ENCODE measurements at regions not wholly inside any gene's neighbourhood (a gene's known extent, or its start where the extent isn't known, plus 50 kb on each side); places are given as distances from the start of the nearest gene placed in this dataset.

DNA sequence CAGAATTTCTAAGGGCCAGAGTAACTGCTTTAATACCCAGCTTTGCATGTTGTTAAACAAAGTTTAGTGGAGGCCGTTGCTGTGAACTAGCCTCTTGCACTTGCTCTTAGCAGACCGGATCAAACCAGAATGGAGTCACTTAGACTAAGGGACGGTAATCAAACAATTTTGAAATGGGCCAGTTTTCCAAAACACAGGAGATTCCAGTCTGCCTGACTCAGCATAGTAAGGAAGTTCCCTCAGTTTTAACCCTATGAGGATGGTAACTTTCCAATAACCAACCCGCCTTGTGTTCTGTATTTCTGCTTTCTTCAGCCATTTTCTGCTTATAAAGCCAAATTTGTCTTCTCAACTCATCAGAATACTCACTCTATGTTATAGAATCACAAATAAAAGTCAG, 77.2 kb upstream of the WDR72 start:
- Histone ChIP-seq H3K27me3 (replicated peaks in 1 of 2; ENCODE audit: control insufficient read depth in 2 of 2, insufficient read depth in 2 of 2, low read length in 1 of 2) (no peaks in the 10 kb centered on the region), H3K9me3 (replicated peaks; ENCODE audit: control insufficient read depth, insufficient read depth, low read length) (no peaks in the 10 kb centered on the region), H3K4me3 (no peak overlapping the region), H3K4me1 (ENCODE audit: control insufficient read depth, insufficient read depth, low read length) (no peaks in the 10 kb centered on the region), H4K20me1 (ENCODE audit: control insufficient read depth, insufficient read depth) (no peaks in the 10 kb centered on the region), H3K9ac (ENCODE audit: control insufficient read depth, insufficient read depth, low read length) (no peak overlapping the region), H3K27ac (ENCODE audit: control insufficient read depth, insufficient read depth) (no peak overlapping the region), H3K4me2 (ENCODE audit: control insufficient read depth, insufficient read depth) (no peak overlapping the region), H2AFZ (ENCODE audit: control insufficient read depth, low read depth, low read length) (no peak overlapping the region), H3K36me3 (ENCODE audit: control insufficient read depth in 2 of 2, insufficient read depth in 2 of 2, low read length in 1 of 2) (no peaks in the 10 kb centered on the region), H3K79me2 (ENCODE audit: control insufficient read depth, insufficient read depth, low read length) (no peaks in the 10 kb centered on the region)
- ChIA-PET SMC1A (ENCODE audit: uncharacterized antibody, unreplicated experiment) (interaction anchor here (0.7 kb wide), 1 partner anchor 1960 kb away, joined by 3 read pairs; no protein-coding TSS in a partner anchor), CTCF (no interaction called here), RAD21 (ENCODE audit: unreplicated experiment) (no interaction called here), POLR2A (no interaction called here)
- 10% methylated on average over 4 of the region's 4 CpGs for WGBS (ENCODE audit: insufficient coverage, insufficient replicate concordance, low lambda C conversion rate, missing lambda C conversion rate)
- ATAC-seq (no peak), DNase-seq (ENCODE audit: low read depth, low spot score) (no peak), FAIRE-seq (no peak)
- intact Hi-C loops (cut with micrococcal nuclease; ENCODE audit: unreplicated experiment) (no loop called here), in situ Hi-C loops (cut with MboI) (no loop called here)
- TF ChIP-seq RUNX3 (IDR thresholded peaks at IDR 0.05; ENCODE audit: low read length) = no peak
- no peak for TF ChIP-seq EZH2 (IDR thresholded peaks at IDR 0.05; ENCODE audit: borderline replicate concordance, control insufficient read depth, low read depth, low read length)
- no peak for TF ChIP-seq ZZZ3 (IDR thresholded peaks at IDR 0.05; ENCODE audit: control insufficient read depth, insufficient read length, low read depth)
- no peak for TF ChIP-seq STAT3 (IDR thresholded peaks at IDR 0.05; ENCODE audit: low read depth, low read length)
- no peak for TF ChIP-seq PAX5 (IDR thresholded peaks at IDR 0.05; ENCODE audit: borderline replicate concordance, low read depth, low read length)
- TF ChIP-seq, protein P1, sequence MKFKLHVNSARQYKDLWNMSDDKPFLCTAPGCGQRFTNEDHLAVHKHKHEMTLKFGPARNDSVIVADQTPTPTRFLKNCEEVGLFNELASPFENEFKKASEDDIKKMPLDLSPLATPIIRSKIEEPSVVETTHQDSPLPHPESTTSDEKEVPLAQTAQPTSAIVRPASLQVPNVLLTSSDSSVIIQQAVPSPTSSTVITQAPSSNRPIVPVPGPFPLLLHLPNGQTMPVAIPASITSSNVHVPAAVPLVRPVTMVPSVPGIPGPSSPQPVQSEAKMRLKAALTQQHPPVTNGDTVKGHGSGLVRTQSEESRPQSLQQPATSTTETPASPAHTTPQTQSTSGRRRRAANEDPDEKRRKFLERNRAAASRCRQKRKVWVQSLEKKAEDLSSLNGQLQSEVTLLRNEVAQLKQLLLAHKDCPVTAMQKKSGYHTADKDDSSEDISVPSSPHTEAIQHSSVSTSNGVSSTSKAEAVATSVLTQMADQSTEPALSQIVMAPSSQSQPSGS (IDR thresholded peaks at IDR 0.05; ENCODE audit: low read length) = no peak
- no TSS peak for BruUV-seq (replicated peaks)

DNA sequence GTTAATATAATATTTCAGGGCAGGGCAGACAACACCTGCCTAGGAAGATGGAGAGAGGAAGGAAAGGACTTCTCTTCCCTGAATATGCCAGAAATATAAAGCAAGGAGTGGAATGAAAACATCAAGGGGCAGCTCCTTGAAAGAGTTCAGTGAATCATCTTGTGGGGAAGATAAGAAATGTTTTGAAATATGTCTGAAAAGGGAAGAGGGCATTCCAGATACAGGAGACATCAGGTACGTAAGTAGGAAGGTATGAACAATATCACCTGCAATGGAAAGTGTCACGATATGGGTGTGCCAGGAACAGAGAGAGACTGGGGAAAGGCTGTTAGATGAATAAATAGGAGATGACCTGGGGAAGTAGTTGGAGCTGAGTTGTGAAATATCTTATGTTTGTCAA, 75.8 kb upstream of the WDR72 start:
- Histone ChIP-seq H3K9me3 (replicated peaks; ENCODE audit: control insufficient read depth, insufficient read depth, low read length) (no peaks in the 10 kb centered on the region), H3K4me2 (ENCODE audit: control insufficient read depth, insufficient read depth) (no peak overlapping the region), H3K27ac (ENCODE audit: control insufficient read depth, insufficient read depth) (no peak overlapping the region), H3K4me3 (no peak overlapping the region), H2AFZ (ENCODE audit: control insufficient read depth, low read depth, low read length) (no peak overlapping the region), H3K79me2 (ENCODE audit: control insufficient read depth, insufficient read depth, low read length) (no peaks in the 10 kb centered on the region), H3K27me3 (replicated peaks in 1 of 2; ENCODE audit: control insufficient read depth in 2 of 2, insufficient read depth in 2 of 2, low read length in 1 of 2) (no peaks in the 10 kb centered on the region), H3K9ac (ENCODE audit: control insufficient read depth, insufficient read depth, low read length) (no peak overlapping the region), H3K4me1 (ENCODE audit: control insufficient read depth, insufficient read depth, low read length) (no peaks in the 10 kb centered on the region), H4K20me1 (ENCODE audit: control insufficient read depth, insufficient read depth) (no peaks in the 10 kb centered on the region), H3K36me3 (ENCODE audit: control insufficient read depth in 2 of 2, insufficient read depth in 2 of 2, low read length in 1 of 2) (no peaks in the 10 kb centered on the region)
- no TSS peak for BruUV-seq (replicated peaks)
- DNase-seq (ENCODE audit: low read depth, low spot score) = no peak
- WGBS (ENCODE audit: insufficient coverage, insufficient replicate concordance, low lambda C conversion rate, missing lambda C conversion rate) = 0% methylated on average over 2 of the region's 2 CpGs
- FAIRE-seq = no peak
- ChIA-PET RAD21 (ENCODE audit: unreplicated experiment) (no interaction called here), CTCF (no interaction called here), POLR2A (no interaction called here), SMC1A (ENCODE audit: uncharacterized antibody, unreplicated experiment) (no interaction called here)
- in situ Hi-C loops (cut with MboI) = no loop called here
- intact Hi-C loops (cut with micrococcal nuclease; ENCODE audit: unreplicated experiment) = no loop called here
- no peak for ATAC-seq
- TF ChIP-seq LARP7 (IDR thresholded peaks at IDR 0.05) (no peak), POLR2AphosphoS2 (IDR thresholded peaks at IDR 0.05; ENCODE audit: low read depth, low read length) (no peak), RB1 (IDR thresholded peaks at IDR 0.05; ENCODE audit: borderline replicate concordance) (no peak), ASH2L (IDR thresholded peaks at IDR 0.05; ENCODE audit: borderline replicate concordance, low read depth) (no peak), TAF1 (IDR thresholded peaks at IDR 0.05; ENCODE audit: borderline replicate concordance, low read depth, low read length) (no peak), MEF2B (IDR thresholded peaks at IDR 0.05; ENCODE audit: partially characterized antibody, poor library complexity, severe bottlenecking) (no peak), PAX5 (IDR thresholded peaks at IDR 0.05; ENCODE audit: borderline replicate concordance, low read depth, low read length) (no peak), NFIC (IDR thresholded peaks at IDR 0.05; ENCODE audit: low read depth, low read length) (no peak)
- TF ChIP-seq, protein P2, sequence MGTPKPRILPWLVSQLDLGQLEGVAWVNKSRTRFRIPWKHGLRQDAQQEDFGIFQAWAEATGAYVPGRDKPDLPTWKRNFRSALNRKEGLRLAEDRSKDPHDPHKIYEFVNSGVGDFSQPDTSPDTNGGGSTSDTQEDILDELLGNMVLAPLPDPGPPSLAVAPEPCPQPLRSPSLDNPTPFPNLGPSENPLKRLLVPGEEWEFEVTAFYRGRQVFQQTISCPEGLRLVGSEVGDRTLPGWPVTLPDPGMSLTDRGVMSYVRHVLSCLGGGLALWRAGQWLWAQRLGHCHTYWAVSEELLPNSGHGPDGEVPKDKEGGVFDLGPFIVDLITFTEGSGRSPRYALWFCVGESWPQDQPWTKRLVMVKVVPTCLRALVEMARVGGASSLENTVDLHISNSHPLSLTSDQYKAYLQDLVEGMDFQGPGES (IDR thresholded peaks at IDR 0.05) = no peak

All from GM12878 (cell line).